Panc1 (cell line): ENCODE measurements at regions not wholly inside any gene's neighbourhood (a gene's known extent, or its start where the extent isn't known, plus 50 kb on each side); places are given as distances from the start of the nearest gene placed in this dataset.

Source experiments
- ATAC-seq: fragments of 200-7000 bp; cut with Tn5 transposase; 2 replicates; pipeline ENCODE4 v1.9.1; 2020; ENCODE audit warnings: mild to moderate bottlenecking, moderate library complexity
- BruUV-seq: library from RNA; stranded (reverse); fragments of 400-500 nt; replicated peaks from 2 replicates; lab custom pipeline; 2021; lab: Mats Ljungman, UMichigan
- CTCF ChIA-PET: fragments of 300-600 bp; sonication (Branson Sonifier 250); formaldehyde crosslinking; loops from one replicate; lab custom pipeline; 2022; ENCODE audit warnings: antibody characterized with exemption; lab: Charles Lee
- POLR2A ChIA-PET: fragments of 300-600 bp; sonication (Branson Sonifier 250); formaldehyde crosslinking; loops from one replicate; lab custom pipeline; 2022; ENCODE audit warnings: antibody characterized with exemption; lab: Charles Lee
- DNase-seq: peaks from one replicate; pipeline ENCODE4 v3.0.0-alpha.2; 2010; ENCODE audit warnings: low read depth, low spot score
- H3K27ac ChIP-seq: 2 replicates; pipeline ENCODE4 v1.5.1; 2011; ENCODE audit warnings: mild to moderate bottlenecking, low read length, inconsistent platforms
- H3K27me3 ChIP-seq: fragments of 200-500 bp; sonication (Bioruptor generic); 2 replicates; pipeline ENCODE4 v1.6.0; 2014; ENCODE audit warnings: low read length, inconsistent platforms; ENCODE audit not compliant: control insufficient read depth, insufficient read depth
- H3K36me3 ChIP-seq: fragments of 200-500 bp; sonication (Bioruptor generic); 2 replicates; pipeline ENCODE4 v1.5.1; 2014; ENCODE audit warnings: inconsistent platforms, mild to moderate bottlenecking, low read length, moderate library complexity; ENCODE audit not compliant: control insufficient read depth, insufficient read depth
- H3K4me1 ChIP-seq: 2 replicates; pipeline ENCODE4 v1.5.1; 2011; ENCODE audit warnings: inconsistent platforms, mild to moderate bottlenecking, low read length, moderate library complexity; ENCODE audit not compliant: control insufficient read depth, insufficient read depth
- H3K4me3 ChIP-seq, 2 experiments: 2 replicates each; pipeline ENCODE4 v1.5.1; 2011 to 2012; ENCODE audit warnings: low read depth in 2 of 2, low read length in 2 of 2, mild to moderate bottlenecking in 2 of 2, inconsistent platforms in 1 of 2, moderate library complexity in 1 of 2
- H3K9me3 ChIP-seq: fragments of 200-500 bp; sonication (Bioruptor generic); 2 replicates; pipeline ENCODE4 v1.5.1; 2014; ENCODE audit warnings: low read depth, mild to moderate bottlenecking, inconsistent platforms, low read length, moderate library complexity; ENCODE audit not compliant: control insufficient read depth, insufficient read depth
- POLR2AphosphoS5 ChIP-seq: IDR thresholded peaks from 2 replicates; pipeline ENCODE4 v1.6.1; 2012; ENCODE audit warnings: mild to moderate bottlenecking, low read depth, low read length, moderate library complexity
- SIN3A ChIP-seq: IDR thresholded peaks from 2 replicates; pipeline ENCODE4 v1.6.1; 2012; ENCODE audit warnings: low read depth, mild to moderate bottlenecking, low read length, moderate library complexity, borderline replicate concordance; ENCODE audit not compliant: insufficient read depth
- TCF7L2 ChIP-seq: IDR thresholded peaks from 2 replicates; pipeline ENCODE4 v1.6.1; 2011; ENCODE audit warnings: mild to moderate bottlenecking, low read depth, low read length, inconsistent platforms
- in situ Hi-C: cut with HindIII; loops from 2 replicates; pipeline ENCODE4 v1.10.0; 2016; ENCODE audit warnings: low sequenced_read_pairs, low pct_unique_long_range_greater_than_20kb
- intact Hi-C: fragments of 100-400 bp; cut with micrococcal nuclease; formaldehyde crosslinking; loops from one replicate; pipeline ENCODE4 v1.10.0; 2022; ENCODE audit not compliant: unreplicated experiment
- TF ChIP-seq, protein P1 (sequence below): fragments of 450-650 bp; IDR thresholded peaks from 2 replicates; pipeline ENCODE4 v1.5.1; 2017; ENCODE audit warnings: mild to moderate bottlenecking
- TF ChIP-seq, protein P2 (sequence below), 2 experiments: IDR thresholded peaks; 2 replicates each; pipeline ENCODE4 v1.6.1; 2011 to 2012; ENCODE audit warnings: low read depth in 2 of 2, control low read depth in 1 of 2, low read length in 1 of 2, mild to moderate bottlenecking in 1 of 2, moderate library complexity in 1 of 2; ENCODE audit not compliant: insufficient read depth in 1 of 2

DNA sequence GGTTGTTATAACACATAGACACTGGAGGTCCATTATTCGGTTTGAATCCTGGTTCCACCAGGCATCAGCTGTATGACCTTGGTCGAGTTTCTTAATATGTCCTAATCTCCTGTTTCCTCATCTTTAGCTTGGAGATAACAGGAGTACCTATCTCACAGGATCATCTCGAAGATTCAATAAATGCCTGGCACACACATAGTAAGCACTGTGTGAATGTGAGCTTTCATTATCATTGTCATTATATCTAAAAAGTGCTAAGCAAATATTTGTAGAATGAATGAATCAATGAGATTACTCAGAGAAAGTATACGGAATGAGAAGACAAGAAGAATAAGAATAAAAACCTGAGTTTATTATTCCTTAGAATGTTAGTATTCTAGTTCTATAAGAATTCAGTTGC lies 227.4 kb upstream of the CFAP20DC start:
- Histone ChIP-seq H3K36me3 (no peaks in the 10 kb centered on the region), H3K27ac (no peak overlapping the region), H3K4me1 (no peaks in the 10 kb centered on the region), H3K27me3 (no peaks in the 10 kb centered on the region), H3K9me3 (no peaks in the 10 kb centered on the region), H3K4me3 (no peak overlapping the region)
- ChIA-PET CTCF (no interaction called here), POLR2A (no interaction called here)
- TF ChIP-seq POLR2AphosphoS5 (no peak), SIN3A (no peak), TCF7L2 (no peak)
- TF ChIP-seq, protein P1, sequence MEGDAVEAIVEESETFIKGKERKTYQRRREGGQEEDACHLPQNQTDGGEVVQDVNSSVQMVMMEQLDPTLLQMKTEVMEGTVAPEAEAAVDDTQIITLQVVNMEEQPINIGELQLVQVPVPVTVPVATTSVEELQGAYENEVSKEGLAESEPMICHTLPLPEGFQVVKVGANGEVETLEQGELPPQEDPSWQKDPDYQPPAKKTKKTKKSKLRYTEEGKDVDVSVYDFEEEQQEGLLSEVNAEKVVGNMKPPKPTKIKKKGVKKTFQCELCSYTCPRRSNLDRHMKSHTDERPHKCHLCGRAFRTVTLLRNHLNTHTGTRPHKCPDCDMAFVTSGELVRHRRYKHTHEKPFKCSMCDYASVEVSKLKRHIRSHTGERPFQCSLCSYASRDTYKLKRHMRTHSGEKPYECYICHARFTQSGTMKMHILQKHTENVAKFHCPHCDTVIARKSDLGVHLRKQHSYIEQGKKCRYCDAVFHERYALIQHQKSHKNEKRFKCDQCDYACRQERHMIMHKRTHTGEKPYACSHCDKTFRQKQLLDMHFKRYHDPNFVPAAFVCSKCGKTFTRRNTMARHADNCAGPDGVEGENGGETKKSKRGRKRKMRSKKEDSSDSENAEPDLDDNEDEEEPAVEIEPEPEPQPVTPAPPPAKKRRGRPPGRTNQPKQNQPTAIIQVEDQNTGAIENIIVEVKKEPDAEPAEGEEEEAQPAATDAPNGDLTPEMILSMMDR = no peak
- TF ChIP-seq, protein P2, sequence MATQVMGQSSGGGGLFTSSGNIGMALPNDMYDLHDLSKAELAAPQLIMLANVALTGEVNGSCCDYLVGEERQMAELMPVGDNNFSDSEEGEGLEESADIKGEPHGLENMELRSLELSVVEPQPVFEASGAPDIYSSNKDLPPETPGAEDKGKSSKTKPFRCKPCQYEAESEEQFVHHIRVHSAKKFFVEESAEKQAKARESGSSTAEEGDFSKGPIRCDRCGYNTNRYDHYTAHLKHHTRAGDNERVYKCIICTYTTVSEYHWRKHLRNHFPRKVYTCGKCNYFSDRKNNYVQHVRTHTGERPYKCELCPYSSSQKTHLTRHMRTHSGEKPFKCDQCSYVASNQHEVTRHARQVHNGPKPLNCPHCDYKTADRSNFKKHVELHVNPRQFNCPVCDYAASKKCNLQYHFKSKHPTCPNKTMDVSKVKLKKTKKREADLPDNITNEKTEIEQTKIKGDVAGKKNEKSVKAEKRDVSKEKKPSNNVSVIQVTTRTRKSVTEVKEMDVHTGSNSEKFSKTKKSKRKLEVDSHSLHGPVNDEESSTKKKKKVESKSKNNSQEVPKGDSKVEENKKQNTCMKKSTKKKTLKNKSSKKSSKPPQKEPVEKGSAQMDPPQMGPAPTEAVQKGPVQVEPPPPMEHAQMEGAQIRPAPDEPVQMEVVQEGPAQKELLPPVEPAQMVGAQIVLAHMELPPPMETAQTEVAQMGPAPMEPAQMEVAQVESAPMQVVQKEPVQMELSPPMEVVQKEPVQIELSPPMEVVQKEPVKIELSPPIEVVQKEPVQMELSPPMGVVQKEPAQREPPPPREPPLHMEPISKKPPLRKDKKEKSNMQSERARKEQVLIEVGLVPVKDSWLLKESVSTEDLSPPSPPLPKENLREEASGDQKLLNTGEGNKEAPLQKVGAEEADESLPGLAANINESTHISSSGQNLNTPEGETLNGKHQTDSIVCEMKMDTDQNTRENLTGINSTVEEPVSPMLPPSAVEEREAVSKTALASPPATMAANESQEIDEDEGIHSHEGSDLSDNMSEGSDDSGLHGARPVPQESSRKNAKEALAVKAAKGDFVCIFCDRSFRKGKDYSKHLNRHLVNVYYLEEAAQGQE (IDR thresholded peaks at IDR 0.05; ENCODE audit: insufficient read depth in 1 of 2, low read depth in 2 of 2, low read length in 1 of 2) = no peak
- DNase-seq (no peak), ATAC-seq (no peak)
- intact Hi-C loops (no loop called here), in situ Hi-C loops (no loop called here)
- no TSS peak for BruUV-seq

DNA sequence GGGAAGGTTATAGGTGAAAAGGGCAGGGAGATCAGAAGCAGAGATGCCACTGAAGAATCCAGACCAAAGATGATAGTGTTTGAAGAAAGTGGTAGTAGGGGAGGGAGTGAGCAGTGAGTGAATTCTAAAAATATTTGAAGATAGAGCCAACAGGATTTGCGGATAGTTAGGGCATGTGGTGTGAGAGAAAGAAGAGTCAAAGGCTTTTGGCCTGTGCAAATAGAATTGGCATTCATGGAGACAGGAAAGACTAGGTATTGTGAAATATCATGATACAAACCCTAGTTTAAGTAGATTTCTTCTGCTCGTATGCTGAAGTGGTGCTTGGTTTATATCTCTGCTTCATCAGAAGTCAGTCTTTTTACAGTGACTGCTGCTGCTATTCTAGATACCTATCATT lies 224.2 kb upstream of the CFAP20DC start:
- intact Hi-C loops (no loop called here), in situ Hi-C loops (no loop called here)
- Histone ChIP-seq H3K9me3 (no peaks in the 10 kb centered on the region), H3K27me3 (no peaks in the 10 kb centered on the region), H3K36me3 (no peaks in the 10 kb centered on the region), H3K4me1 (no peaks in the 10 kb centered on the region), H3K27ac (no peak overlapping the region), H3K4me3 (no peak overlapping the region)
- ATAC-seq (no peak), DNase-seq (no peak)
- ChIA-PET CTCF (no interaction called here), POLR2A (no interaction called here)
- no TSS peak for BruUV-seq
- no peak for TF ChIP-seq TCF7L2
- TF ChIP-seq, protein P2 (IDR thresholded peaks at IDR 0.05; ENCODE audit: insufficient read depth in 1 of 2, low read depth in 2 of 2, low read length in 1 of 2) = no peak
- no peak for TF ChIP-seq POLR2AphosphoS5
- no peak for TF ChIP-seq SIN3A
- TF ChIP-seq, protein P1 = no peak
